HG03196 (cell line): ENCODE measurements at regions not wholly inside any gene's neighbourhood (a gene's known extent, or its start where the extent isn't known, plus 50 kb on each side); places are given as distances from the start of the nearest gene placed in this dataset.

Experiments used
- ATAC-seq: cut with Tn5 transposase; IDR thresholded peaks from one replicate; pipeline ENCODE4 v1.9.1; 2021; ENCODE audit not compliant: unreplicated experiment

DNA sequence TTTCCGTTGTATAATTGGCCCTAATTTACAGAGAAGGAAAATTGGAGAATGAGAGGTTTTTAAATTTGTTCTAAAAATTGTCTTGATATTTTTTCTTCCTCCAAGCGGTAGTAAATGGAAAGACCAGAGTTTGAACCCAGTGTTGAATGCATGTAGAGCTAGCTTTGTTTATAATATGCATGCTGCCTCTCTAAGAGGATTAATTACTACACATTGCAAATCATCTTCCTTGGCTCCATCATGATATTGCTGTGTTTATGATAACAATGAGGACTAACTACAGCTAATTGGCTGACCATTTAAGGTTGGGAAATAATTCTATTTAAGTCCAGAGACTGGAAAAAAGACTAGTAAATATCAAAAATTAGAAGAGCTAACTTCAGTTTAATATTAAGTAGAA lies 338.5 kb downstream of the PLK2 start:
- no peak for ATAC-seq

- ATAC-seq, result no peak
These were observed 342.3 kb downstream of the PLK2 start for GRCh38 chr5:58117542-58117941.

- ATAC-seq, result no peak
These were observed 343.5 kb downstream of the PLK2 start for GRCh38 chr5:58116346-58116745.

- no peak for ATAC-seq
These were observed 344.1 kb downstream of the PLK2 start for GRCh38 chr5:58115811-58116210.

GRCh38 chr5:58114324-58114723 lies 345.6 kb downstream of the PLK2 start:
- no peak for ATAC-seq

GRCh38 chr5:58113172-58113571 lies 346.7 kb downstream of the PLK2 start:
- ATAC-seq, result no peak

- ATAC-seq, result no peak
These were observed 351.4 kb downstream of the PLK2 start for GRCh38 chr5:58108511-58108910.

- ATAC-seq, result no peak
These were observed 352.2 kb downstream of the PLK2 start for GRCh38 chr5:58107704-58108103.

- no peak for ATAC-seq
These were observed 353.0 kb downstream of the PLK2 start for GRCh38 chr5:58106754-58107410.

GRCh38 chr5:58105836-58106235 lies 354.1 kb downstream of the PLK2 start:
- no peak for ATAC-seq

- ATAC-seq, result no peak
These were observed 360.6 kb downstream of the PLK2 start for GRCh38 chr5:58099257-58099656.

- ATAC-seq, result no peak
These were observed 365.9 kb downstream of the PLK2 start for GRCh38 chr5:58094031-58094430.

DNA sequence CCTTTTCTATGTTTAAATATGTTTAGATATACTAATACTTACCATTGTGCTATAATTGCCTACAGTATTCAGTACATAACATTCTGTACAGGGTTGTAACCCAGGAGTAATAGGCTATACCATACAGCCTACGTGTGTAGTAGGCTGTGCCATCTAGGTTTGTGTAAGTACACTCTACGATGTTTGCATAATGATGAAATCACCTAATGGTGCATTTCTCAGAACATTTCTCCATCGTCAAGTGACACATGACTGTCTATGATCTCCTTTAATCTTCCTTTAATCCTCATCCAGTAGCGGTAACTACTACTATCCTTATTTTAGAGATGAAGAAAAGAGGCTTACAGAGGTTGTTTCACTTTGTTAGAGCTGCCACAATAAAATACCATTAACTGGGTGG lies 369.2 kb downstream of the PLK2 start:
- no peak for ATAC-seq

DNA sequence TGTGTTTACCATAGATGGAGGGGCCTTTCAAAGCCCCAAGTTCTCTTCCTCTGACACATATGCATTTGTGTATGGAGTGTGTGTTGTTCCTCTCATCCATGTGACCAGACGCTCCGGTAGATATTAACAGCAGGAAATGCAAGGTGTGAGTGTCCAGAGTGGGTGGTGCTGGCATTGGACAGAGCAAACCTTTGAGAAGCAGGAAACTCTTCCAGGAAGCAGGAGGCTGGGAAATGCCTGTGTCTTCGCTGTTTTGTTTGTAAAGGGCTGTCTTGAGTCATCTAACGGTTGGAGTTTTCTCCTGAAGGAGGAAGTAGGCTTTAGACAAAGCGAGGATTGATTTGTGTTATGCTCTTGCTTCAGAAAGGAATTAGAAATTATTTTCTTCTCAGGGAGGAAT lies 370.9 kb downstream of the PLK2 start:
- no peak for ATAC-seq

DNA sequence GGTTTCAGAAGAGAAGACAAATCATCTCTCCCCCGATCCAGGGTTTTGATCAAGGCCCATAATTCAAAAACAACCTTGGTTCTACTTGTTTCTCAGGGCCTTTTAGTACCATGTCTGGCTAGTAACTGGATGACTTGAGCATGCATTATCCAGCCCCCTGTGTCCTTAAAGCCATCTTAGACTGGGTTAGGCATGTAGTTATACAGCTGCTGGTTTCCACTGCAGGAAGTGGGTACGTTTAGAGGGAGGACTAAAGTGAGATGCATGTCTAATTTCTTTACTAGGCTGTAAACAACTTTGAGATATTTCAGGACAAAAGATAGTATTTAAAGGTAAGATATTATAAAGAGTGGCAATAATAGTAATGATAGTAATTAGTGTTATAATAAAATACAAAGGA lies 372.0 kb downstream of the PLK2 start:
- ATAC-seq, result no peak

- no peak for ATAC-seq
These were observed 372.8 kb downstream of the PLK2 start for GRCh38 chr5:58087123-58087522.

- ATAC-seq, result no peak
These were observed 374.1 kb downstream of the PLK2 start for GRCh38 chr5:58085800-58086199.

DNA sequence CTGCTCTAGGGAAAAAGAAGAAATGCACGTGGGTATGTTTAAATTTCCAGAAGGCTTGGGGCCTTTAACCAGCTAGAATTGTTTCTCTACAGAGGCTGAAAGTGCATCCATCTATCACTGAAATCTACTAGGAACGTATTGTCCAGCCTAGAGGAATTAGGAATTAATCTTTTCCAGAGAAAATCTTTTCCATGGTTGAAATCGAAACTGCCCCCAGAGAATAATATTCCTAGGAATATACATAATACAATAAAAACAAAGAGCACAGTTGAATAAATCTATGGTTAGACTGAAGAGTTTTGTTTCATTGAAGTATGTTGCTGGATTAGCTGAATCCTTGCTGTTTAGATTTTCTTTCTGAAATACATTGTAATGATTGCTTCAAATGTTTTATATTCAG lies 378.5 kb downstream of the PLK2 start:
- no peak for ATAC-seq

DNA sequence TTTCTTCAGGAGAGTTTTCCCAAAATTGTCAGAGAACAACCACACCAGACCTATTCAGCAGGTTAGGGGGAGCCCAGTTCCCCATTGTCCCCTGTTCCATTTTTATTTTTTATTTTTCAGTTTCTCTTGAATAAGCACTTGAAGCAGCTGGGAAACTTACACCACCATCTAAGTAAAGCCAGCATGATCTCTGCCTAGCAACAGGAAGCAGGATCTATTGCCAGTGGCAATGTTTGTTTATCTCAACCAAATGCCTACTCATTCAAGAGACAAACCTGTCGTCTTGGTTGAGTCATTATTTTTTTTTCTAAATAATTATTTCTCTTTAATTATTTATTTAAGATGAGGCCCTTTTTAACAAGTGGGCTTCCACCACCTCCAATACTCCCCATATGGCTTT lies 379.3 kb downstream of the PLK2 start:
- ATAC-seq, result no peak

DNA sequence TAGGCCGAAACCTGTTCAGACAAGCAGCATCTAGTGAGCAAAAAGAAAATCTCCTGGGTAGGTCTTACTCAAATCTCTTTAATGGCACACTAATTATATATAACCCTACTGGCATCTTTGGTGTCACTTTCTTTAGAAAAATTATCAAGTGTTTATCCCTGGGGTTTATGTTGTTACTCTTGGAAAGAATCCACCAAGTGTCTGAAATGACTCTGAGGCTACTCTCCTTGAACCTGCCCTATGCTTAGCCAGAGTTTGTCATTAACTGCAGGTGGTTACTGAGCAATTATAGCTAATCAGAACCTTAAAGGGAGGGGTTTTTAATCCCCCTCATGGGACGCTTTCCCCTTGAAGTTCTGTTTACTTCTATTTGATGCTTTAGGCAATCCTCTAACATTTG lies 381.9 kb downstream of the PLK2 start:
- ATAC-seq, result no peak

GRCh38 chr5:58077416-58077815 lies 382.5 kb downstream of the PLK2 start:
- ATAC-seq, result no peak

DNA sequence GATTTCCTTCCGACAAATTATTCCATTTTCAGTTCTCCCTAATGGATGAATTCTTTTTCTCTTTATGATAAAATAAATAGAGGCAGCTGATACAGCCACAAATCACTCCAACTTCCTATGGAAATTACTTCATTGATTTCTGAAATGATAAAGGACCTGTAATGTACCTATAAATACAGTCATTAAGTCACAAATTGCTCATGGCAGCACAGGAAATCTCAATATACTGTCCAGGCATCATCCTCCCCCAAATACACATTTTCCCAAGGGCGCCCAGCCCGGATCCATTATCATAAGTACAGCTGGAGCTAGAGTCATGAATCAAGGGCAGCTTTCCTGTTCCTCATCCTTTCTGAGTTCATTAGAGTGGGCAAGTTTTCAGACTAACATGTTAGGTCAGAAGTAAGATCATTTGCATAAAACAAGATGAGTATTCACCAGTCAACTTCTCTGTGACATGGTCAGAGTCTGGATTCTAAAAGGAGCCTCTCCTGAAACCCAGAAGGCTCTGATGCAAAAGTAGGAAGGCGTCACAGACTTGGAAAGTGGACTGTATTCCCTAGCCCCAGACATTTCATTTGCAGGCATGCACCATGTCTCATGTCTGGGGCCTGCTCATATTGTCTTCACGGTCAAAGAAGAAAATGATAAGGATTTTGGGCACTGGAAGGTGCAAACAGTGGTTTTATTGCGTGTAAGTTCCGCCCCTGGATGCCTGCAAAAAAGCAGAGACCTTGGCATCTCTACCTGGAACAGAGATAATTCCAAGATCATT lies 383.2 kb downstream of the PLK2 start:
- no peak for ATAC-seq

GRCh38 chr5:58075907-58076306 lies 384.0 kb downstream of the PLK2 start:
- ATAC-seq, result no peak
